Smooth muscle cell (in vitro differentiated cells): ENCODE measurements at regions not wholly inside any gene's neighbourhood (a gene's known extent, or its start where the extent isn't known, plus 50 kb on each side); places are given as distances from the start of the nearest gene placed in this dataset.

Experiments
- DNase-seq: peaks from one replicate; lab custom pipeline; 2025; ENCODE audit not compliant: unreplicated experiment; lab: John Stamatoyannopoulos, UW
- H2AFZ ChIP-seq: fragments of 200-600 bp; sonication (generic); 2 replicates; pipeline ENCODE4 v1.6.0; 2016; ENCODE audit warnings: antibody characterized with exemption, low read depth, mild to moderate bottlenecking
- H3F3A ChIP-seq: fragments of 200-600 bp; sonication (generic); 2 replicates; pipeline ENCODE4 v1.6.0; 2017; ENCODE audit warnings: antibody characterized with exemption, low read depth
- H3K27ac ChIP-seq: fragments of 200-600 bp; sonication (generic); 2 replicates; pipeline ENCODE4 v1.5.1; 2016; ENCODE audit warnings: low read depth, mild to moderate bottlenecking
- H3K27me3 ChIP-seq: fragments of 200-600 bp; sonication (generic); 2 replicates; pipeline ENCODE4 v1.6.1; 2016; ENCODE audit warnings: low read depth, mild to moderate bottlenecking
- H3K36me3 ChIP-seq: fragments of 200-600 bp; sonication (generic); 2 replicates; pipeline ENCODE4 v1.5.1; 2016; ENCODE audit warnings: low read depth
- H3K4me1 ChIP-seq: fragments of 200-600 bp; sonication (generic); 2 replicates; pipeline ENCODE4 v1.5.1; 2016; ENCODE audit warnings: low read depth
- H3K4me2 ChIP-seq: fragments of 200-600 bp; sonication (generic); 2 replicates; pipeline ENCODE4 v1.6.0; 2016; ENCODE audit warnings: mild to moderate bottlenecking
- H3K4me3 ChIP-seq: fragments of 200-600 bp; sonication (generic); 2 replicates; pipeline ENCODE4 v1.5.1; 2016; ENCODE audit warnings: mild to moderate bottlenecking
- H3K79me2 ChIP-seq: fragments of 200-600 bp; sonication (generic); 2 replicates; pipeline ENCODE4 v1.6.0; 2016; ENCODE audit warnings: low read depth, mild to moderate bottlenecking
- H3K9ac ChIP-seq: fragments of 200-600 bp; sonication (generic); 2 replicates; pipeline ENCODE4 v1.6.0; 2016; ENCODE audit warnings: low read depth
- H3K9me3 ChIP-seq: fragments of 200-600 bp; sonication (generic); replicated peaks from 2 replicates; pipeline ENCODE4 v1.5.1; 2016; ENCODE audit warnings: low read depth
- H4K20me1 ChIP-seq: fragments of 200-600 bp; sonication (generic); 2 replicates; pipeline ENCODE4 v1.6.0; 2016; ENCODE audit warnings: low read depth
- CTCF ChIP-seq: fragments of 200-600 bp; sonication (generic); IDR thresholded peaks from 2 replicates; pipeline ENCODE4 v1.5.1; 2017; ENCODE audit warnings: borderline replicate concordance, mild to moderate bottlenecking, antibody characterized with exemption; ENCODE audit not compliant: insufficient read depth, poor library complexity, severe bottlenecking
- WGBS: methylation state at CpG from one replicate; pipeline ENCODE4 v1.1.7; 2016; ENCODE audit warnings: low lambda C conversion rate; 5-methylcytosine and 5-hydroxymethylcytosine counted together

- no peaks in the 10 kb centered on the region for H4K20me1 ChIP-seq
- no peaks in the 10 kb centered on the region for H3K4me1 ChIP-seq
- no peaks in the 10 kb centered on the region for H3K36me3 ChIP-seq
- TF ChIP-seq CTCF = no peak
- WGBS = 73% methylated on average over 2 of the region's 2 CpGs
- H3K9ac ChIP-seq = no peak overlapping the region
- H3K27me3 ChIP-seq = no peaks in the 10 kb centered on the region
- H3K79me2 ChIP-seq = no peaks in the 10 kb centered on the region
- no peak overlapping the region for H3K4me2 ChIP-seq
- no peaks in the 10 kb centered on the region for H3F3A ChIP-seq
- no peak overlapping the region for H2AFZ ChIP-seq
- H3K9me3 ChIP-seq = no peaks in the 10 kb centered on the region
- DNase-seq = no peak
- no peak overlapping the region for H3K4me3 ChIP-seq
- H3K27ac ChIP-seq = no peak overlapping the region
These were observed 95.3 kb upstream of the VLDLR start for GRCh38 chr9:2526071-2526828.

DNA sequence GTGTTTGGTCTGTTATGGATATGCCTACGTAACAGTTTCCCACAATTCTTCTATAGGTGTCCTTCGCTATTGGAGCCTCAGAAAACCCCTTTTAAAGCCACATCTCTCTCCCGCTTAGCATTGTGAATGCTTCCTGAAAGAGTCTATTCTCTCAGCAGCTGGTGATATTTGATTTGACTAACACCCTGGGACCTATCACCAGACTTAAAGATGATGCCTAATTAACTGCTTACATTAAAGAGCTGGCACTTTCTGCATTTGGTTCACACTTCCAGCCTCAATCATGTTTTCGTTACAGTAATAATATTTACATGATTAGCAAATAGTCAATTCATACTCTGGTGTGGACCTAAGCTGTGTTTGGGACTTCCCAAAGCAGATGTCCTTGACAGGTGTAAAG lies 90.1 kb upstream of the VLDLR start:
- H3K9me3 ChIP-seq = no peaks in the 10 kb centered on the region
- H3K36me3 ChIP-seq = no peaks in the 10 kb centered on the region
- no peak overlapping the region for H3K9ac ChIP-seq
- H3K27me3 ChIP-seq = no peaks in the 10 kb centered on the region
- H3K27ac ChIP-seq = no peak overlapping the region
- H3K4me3 ChIP-seq = no peak overlapping the region
- no peak for DNase-seq
- no peaks in the 10 kb centered on the region for H3K4me1 ChIP-seq
- no peak for TF ChIP-seq CTCF
- no peaks in the 10 kb centered on the region for H4K20me1 ChIP-seq
- WGBS = 92% methylated on average over 4 of the region's 4 CpGs
- no peaks in the 10 kb centered on the region for H3F3A ChIP-seq
- no peaks in the 10 kb centered on the region for H3K79me2 ChIP-seq
- no peak overlapping the region for H2AFZ ChIP-seq
- no peak overlapping the region for H3K4me2 ChIP-seq

GRCh38 chr9:2536511-2536910 lies 85.1 kb upstream of the VLDLR start:
- H3K9me3 ChIP-seq = no peaks in the 10 kb centered on the region
- no peaks in the 10 kb centered on the region for H3K27me3 ChIP-seq
- no peaks in the 10 kb centered on the region for H4K20me1 ChIP-seq
- no peak overlapping the region for H3K9ac ChIP-seq
- WGBS = 95% methylated on average over 2 of the region's 2 CpGs
- H3K4me1 ChIP-seq = no peaks in the 10 kb centered on the region
- no peak overlapping the region for H3K4me3 ChIP-seq
- no peaks in the 10 kb centered on the region for H3K79me2 ChIP-seq
- TF ChIP-seq CTCF = no peak
- DNase-seq = no peak
- H3F3A ChIP-seq = no peaks in the 10 kb centered on the region
- no peaks in the 10 kb centered on the region for H3K36me3 ChIP-seq
- H3K27ac ChIP-seq = no peak overlapping the region
- no peak overlapping the region for H2AFZ ChIP-seq
- H3K4me2 ChIP-seq = no peak overlapping the region
